ENCODE measurements at regions not wholly inside any gene's neighbourhood (a gene's known extent, or its start where the extent isn't known, plus 50 kb on each side); places are given as distances from the start of the nearest gene placed in this dataset.

DNA sequence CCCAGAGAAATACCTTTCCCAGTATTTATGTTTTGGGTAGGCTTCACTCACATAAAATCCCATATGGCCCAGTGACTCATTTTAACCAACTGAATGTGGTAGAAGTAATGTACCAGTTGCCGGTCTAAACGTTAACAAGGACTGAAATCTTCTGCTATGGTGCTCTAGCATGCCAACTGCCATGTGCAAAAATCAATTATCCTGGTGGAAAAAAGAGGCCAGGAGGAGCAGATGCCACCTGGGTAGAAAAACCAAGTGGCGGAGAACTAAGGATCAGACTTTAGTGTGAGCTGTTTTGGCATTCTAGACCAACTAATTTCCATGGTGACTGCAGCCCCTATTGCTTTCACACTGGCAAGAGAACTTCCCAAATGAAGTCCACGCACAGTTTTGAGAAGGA is 1660.7 kb upstream of the ADGRL3 start (continued):
- TF ChIP-seq, protein P1, sequence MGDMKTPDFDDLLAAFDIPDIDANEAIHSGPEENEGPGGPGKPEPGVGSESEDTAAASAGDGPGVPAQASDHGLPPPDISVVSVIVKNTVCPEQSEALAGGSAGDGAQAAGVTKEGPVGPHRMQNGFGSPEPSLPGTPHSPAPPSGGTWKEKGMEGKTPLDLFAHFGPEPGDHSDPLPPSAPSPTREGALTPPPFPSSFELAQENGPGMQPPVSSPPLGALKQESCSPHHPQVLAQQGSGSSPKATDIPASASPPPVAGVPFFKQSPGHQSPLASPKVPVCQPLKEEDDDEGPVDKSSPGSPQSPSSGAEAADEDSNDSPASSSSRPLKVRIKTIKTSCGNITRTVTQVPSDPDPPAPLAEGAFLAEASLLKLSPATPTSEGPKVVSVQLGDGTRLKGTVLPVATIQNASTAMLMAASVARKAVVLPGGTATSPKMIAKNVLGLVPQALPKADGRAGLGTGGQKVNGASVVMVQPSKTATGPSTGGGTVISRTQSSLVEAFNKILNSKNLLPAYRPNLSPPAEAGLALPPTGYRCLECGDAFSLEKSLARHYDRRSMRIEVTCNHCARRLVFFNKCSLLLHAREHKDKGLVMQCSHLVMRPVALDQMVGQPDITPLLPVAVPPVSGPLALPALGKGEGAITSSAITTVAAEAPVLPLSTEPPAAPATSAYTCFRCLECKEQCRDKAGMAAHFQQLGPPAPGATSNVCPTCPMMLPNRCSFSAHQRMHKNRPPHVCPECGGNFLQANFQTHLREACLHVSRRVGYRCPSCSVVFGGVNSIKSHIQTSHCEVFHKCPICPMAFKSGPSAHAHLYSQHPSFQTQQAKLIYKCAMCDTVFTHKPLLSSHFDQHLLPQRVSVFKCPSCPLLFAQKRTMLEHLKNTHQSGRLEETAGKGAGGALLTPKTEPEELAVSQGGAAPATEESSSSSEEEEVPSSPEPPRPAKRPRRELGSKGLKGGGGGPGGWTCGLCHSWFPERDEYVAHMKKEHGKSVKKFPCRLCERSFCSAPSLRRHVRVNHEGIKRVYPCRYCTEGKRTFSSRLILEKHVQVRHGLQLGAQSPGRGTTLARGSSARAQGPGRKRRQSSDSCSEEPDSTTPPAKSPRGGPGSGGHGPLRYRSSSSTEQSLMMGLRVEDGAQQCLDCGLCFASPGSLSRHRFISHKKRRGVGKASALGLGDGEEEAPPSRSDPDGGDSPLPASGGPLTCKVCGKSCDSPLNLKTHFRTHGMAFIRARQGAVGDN (IDR thresholded peaks at IDR 0.05): no peak
- no peak for TF ChIP-seq POLR2AphosphoS5 (IDR thresholded peaks at IDR 0.05; ENCODE audit: low read length)
- TF ChIP-seq, protein P2, sequence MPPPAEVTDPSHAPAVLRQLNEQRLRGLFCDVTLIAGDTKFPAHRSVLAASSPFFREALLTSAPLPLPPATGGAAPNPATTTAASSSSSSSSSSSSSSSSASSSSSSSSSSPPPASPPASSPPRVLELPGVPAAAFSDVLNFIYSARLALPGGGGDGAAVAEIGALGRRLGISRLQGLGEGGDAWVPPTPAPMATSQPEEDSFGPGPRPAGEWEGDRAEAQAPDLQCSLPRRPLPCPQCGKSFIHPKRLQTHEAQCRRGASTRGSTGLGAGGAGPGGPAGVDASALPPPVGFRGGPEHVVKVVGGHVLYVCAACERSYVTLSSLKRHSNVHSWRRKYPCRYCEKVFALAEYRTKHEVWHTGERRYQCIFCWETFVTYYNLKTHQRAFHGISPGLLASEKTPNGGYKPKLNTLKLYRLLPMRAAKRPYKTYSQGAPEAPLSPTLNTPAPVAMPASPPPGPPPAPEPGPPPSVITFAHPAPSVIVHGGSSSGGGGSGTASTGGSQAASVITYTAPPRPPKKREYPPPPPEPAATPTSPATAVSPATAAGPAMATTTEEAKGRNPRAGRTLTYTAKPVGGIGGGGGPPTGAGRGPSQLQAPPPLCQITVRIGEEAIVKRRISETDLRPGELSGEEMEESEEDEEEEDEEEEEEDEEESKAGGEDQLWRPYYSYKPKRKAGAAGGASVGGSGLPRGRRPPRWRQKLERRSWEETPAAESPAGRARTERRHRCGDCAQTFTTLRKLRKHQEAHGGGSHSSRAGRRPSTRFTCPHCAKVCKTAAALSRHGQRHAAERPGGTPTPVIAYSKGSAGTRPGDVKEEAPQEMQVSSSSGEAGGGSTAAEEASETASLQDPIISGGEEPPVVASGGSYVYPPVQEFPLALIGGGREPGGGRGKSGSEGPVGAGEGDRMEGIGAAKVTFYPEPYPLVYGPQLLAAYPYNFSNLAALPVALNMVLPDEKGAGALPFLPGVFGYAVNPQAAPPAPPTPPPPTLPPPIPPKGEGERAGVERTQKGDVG (CRISPR knock-in tag; IDR thresholded peaks at IDR 0.05): no peak
- no peak for TF ChIP-seq STAT3 (IDR thresholded peaks at IDR 0.05; ENCODE audit: low read depth, low read length)
- TF ChIP-seq SRF (IDR thresholded peaks at IDR 0.05; ENCODE audit: low read depth in 2 of 2, low read length in 2 of 2): no peak

DNA sequence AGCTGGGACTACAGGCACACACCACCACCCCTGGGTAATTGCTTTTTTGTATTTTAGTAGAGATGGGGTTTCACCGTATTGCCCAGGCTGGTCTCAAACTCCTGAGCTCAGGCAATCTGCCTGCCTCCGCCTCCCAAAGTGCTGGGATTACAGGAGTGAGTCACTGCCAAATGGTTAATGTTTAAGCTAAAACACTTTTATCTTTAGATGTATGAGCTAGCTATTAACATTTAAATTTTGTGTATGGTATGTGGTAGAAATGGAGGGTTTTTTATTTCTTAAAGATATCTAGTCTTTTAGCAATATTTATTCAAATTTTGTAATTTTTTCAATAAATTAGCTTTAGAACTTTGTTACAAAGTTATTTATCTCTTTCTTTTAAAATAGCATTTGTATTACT is 1659.8 kb upstream of the ADGRL3 start:
- Histone ChIP-seq H3K79me2 (ENCODE audit: control insufficient read depth, insufficient read depth, low read length) (no peaks in the 10 kb centered on the region), H3K36me3 (ENCODE audit: control insufficient read depth in 2 of 2, insufficient read depth in 2 of 2, low read length in 1 of 2) (no peaks in the 10 kb centered on the region), H3K9me3 (replicated peaks; ENCODE audit: control insufficient read depth, insufficient read depth, low read length) (no peaks in the 10 kb centered on the region), H3K4me1 (ENCODE audit: control insufficient read depth, insufficient read depth, low read length) (no peaks in the 10 kb centered on the region), H2AFZ (ENCODE audit: control insufficient read depth, low read depth, low read length) (no peak overlapping the region), H3K27me3 (replicated peaks in 1 of 2; ENCODE audit: control insufficient read depth in 2 of 2, insufficient read depth in 2 of 2, low read length in 1 of 2) (no peaks in the 10 kb centered on the region), H3K27ac (ENCODE audit: control insufficient read depth, insufficient read depth) (no peak overlapping the region), H3K4me3 (no peak overlapping the region), H3K4me2 (ENCODE audit: control insufficient read depth, insufficient read depth) (no peak overlapping the region), H3K9ac (ENCODE audit: control insufficient read depth, insufficient read depth, low read length) (no peak overlapping the region), H4K20me1 (ENCODE audit: control insufficient read depth, insufficient read depth) (no peaks in the 10 kb centered on the region)
- ATAC-seq (no peak), DNase-seq (ENCODE audit: low read depth, low spot score) (no peak), FAIRE-seq (no peak)
- ChIA-PET CTCF (no interaction called here), RAD21 (ENCODE audit: unreplicated experiment) (no interaction called here), SMC1A (ENCODE audit: uncharacterized antibody, unreplicated experiment) (interaction anchor here (0.6 to 1.2 kb wide), 2 partner anchors 8 to 12 kb away, joined by 3 to 4 read pairs; no protein-coding TSS in a partner anchor), POLR2A (no interaction called here)
- no TSS peak for BruUV-seq (replicated peaks)
- in situ Hi-C loops (cut with MboI): no loop called here
- 42% methylated on average over 2 of the region's 2 CpGs for WGBS (ENCODE audit: insufficient coverage, insufficient replicate concordance, low lambda C conversion rate, missing lambda C conversion rate)
- intact Hi-C loops (cut with micrococcal nuclease; ENCODE audit: unreplicated experiment): no loop called here
- TF ChIP-seq NFYA (IDR thresholded peaks at IDR 0.05; ENCODE audit: borderline replicate concordance, low read depth, low read length): no peak
- no peak for TF ChIP-seq PAX5 (IDR thresholded peaks at IDR 0.05; ENCODE audit: borderline replicate concordance, low read depth, low read length)
- TF ChIP-seq SIX5 (IDR thresholded peaks at IDR 0.05; ENCODE audit: low read depth, low read length, severe bottlenecking): no peak
- no peak for TF ChIP-seq TCF12 (IDR thresholded peaks at IDR 0.05; ENCODE audit: low read depth, low read length)
- TF ChIP-seq, protein P3, sequence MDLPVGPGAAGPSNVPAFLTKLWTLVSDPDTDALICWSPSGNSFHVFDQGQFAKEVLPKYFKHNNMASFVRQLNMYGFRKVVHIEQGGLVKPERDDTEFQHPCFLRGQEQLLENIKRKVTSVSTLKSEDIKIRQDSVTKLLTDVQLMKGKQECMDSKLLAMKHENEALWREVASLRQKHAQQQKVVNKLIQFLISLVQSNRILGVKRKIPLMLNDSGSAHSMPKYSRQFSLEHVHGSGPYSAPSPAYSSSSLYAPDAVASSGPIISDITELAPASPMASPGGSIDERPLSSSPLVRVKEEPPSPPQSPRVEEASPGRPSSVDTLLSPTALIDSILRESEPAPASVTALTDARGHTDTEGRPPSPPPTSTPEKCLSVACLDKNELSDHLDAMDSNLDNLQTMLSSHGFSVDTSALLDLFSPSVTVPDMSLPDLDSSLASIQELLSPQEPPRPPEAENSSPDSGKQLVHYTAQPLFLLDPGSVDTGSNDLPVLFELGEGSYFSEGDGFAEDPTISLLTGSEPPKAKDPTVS (IDR thresholded peaks at IDR 0.05; ENCODE audit: low read depth, low read length): no peak
- no peak for TF ChIP-seq BCL11A (IDR thresholded peaks at IDR 0.05; ENCODE audit: low read depth, low read length)
- TF ChIP-seq TARDBP (IDR thresholded peaks at IDR 0.05; ENCODE audit: borderline replicate concordance): no peak
- no peak for TF ChIP-seq DPF2 (IDR thresholded peaks at IDR 0.05)
- no peak for TF ChIP-seq MTA2 (IDR thresholded peaks at IDR 0.05; ENCODE audit: low read depth)
- TF ChIP-seq BMI1 (IDR thresholded peaks at IDR 0.05; ENCODE audit: borderline replicate concordance): no peak
- no peak for TF ChIP-seq FOXK2 (IDR thresholded peaks at IDR 0.05)
- no peak for TF ChIP-seq FOS (IDR thresholded peaks at IDR 0.05; ENCODE audit: borderline replicate concordance, extremely low read depth, insufficient read length)

Measured in GM12878 (cell line).